ENCODE measurements at regions not wholly inside any gene's neighbourhood (a gene's known extent, or its start where the extent isn't known, plus 50 kb on each side); places are given as distances from the start of the nearest gene placed in this dataset.

GRCh38 chr6:48777411-48777810 lies 666.4 kb upstream of the PTCHD4 start:
- TF ChIP-seq CTCF (conservative IDR thresholded peaks at IDR 0.05 in 1 of 2, IDR thresholded peaks at IDR 0.05 in 1 of 2; ENCODE audit: extremely low read depth in 1 of 2, insufficient read depth in 1 of 2, low read depth in 1 of 2, low read length in 2 of 2) (no peak), EZH2 (IDR thresholded peaks at IDR 0.05; ENCODE audit: borderline replicate concordance, low read length) (no peak)

All from mammary epithelial cell (primary cell).